Transverse colon (tissue), 4 donors: ENCODE measurements at regions not wholly inside any gene's neighbourhood (a gene's known extent, or its start where the extent isn't known, plus 50 kb on each side); places are given as distances from the start of the nearest gene placed in this dataset.

Experiments
- POLR2A ChIP-seq: fragments of 450-650 bp; IDR thresholded peaks from one replicate; pipeline ENCODE4 v1.6.1; 2016; ENCODE audit warnings: antibody characterized with exemption, mild to moderate bottlenecking, moderate library complexity
- POLR2AphosphoS5 ChIP-seq, 3 donors: sonication (generic); formaldehyde crosslinking; IDR thresholded peaks; one replicate each; pipeline ENCODE4 v1.6.1; 2016; ENCODE audit warnings: antibody characterized with exemption in 3 of 3
- TF ChIP-seq, protein P1 (sequence below), 5 experiments: fragments of 200-600 bp in 3 of 5; fragments of 450-650 bp in 2 of 5; sonication (generic) in 3 of 5; IDR thresholded peaks; 1 replicate in 2 of 5; 2 replicates in 3 of 5; pipeline ENCODE4 v1.5.1; 2016 to 2017; ENCODE audit warnings: antibody characterized with exemption in 5 of 5, inconsistent platforms in 3 of 5, mild to moderate bottlenecking in 2 of 5, moderate library complexity in 1 of 5

- TF ChIP-seq POLR2AphosphoS5 (IDR thresholded peaks at IDR 0.05) (no peak), POLR2A (no peak)
- TF ChIP-seq, protein P1, sequence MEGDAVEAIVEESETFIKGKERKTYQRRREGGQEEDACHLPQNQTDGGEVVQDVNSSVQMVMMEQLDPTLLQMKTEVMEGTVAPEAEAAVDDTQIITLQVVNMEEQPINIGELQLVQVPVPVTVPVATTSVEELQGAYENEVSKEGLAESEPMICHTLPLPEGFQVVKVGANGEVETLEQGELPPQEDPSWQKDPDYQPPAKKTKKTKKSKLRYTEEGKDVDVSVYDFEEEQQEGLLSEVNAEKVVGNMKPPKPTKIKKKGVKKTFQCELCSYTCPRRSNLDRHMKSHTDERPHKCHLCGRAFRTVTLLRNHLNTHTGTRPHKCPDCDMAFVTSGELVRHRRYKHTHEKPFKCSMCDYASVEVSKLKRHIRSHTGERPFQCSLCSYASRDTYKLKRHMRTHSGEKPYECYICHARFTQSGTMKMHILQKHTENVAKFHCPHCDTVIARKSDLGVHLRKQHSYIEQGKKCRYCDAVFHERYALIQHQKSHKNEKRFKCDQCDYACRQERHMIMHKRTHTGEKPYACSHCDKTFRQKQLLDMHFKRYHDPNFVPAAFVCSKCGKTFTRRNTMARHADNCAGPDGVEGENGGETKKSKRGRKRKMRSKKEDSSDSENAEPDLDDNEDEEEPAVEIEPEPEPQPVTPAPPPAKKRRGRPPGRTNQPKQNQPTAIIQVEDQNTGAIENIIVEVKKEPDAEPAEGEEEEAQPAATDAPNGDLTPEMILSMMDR (IDR thresholded peaks at IDR 0.05): no peak
These were observed 459.5 kb downstream of the PTPRU start for GRCh38 chr1:29695803-29696202.
